H1 (cell line): ENCODE measurements at regions not wholly inside any gene's neighbourhood (a gene's known extent, or its start where the extent isn't known, plus 50 kb on each side); places are given as distances from the start of the nearest gene placed in this dataset.

Experiments
- EP300 ChIP-seq, 2 experiments: IDR thresholded peaks; 1 replicate in 1 of 2; 2 replicates in 1 of 2; pipeline ENCODE4 v1.6.1; 2011 to 2012; ENCODE audit warnings: low read depth in 2 of 2, low read length in 2 of 2, mild to moderate bottlenecking in 2 of 2, borderline replicate concordance in 1 of 2, inconsistent platforms in 1 of 2, moderate library complexity in 1 of 2

DNA sequence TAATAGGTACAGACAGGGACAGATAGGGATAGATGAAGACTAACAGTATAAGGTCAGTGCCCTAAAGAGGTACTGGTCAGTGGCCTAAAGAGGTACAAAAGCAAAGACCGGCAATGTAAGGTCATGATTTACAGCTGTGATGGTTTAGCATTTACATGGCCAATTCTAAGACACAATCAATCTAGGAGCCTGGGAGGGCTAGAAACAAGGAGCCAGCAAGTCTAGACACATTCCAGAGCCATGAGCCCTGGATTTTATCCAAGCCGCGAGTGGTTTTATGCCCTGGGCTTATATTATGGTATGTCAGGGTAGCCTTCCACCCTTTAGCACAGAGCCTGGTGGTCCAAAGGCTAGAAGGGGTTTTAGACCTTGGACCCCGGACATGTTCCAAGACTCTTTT is 124.2 kb downstream of the CBLN2 start (continued):
- no peak for TF ChIP-seq EP300 (IDR thresholded peaks at IDR 0.05; ENCODE audit: borderline replicate concordance in 1 of 2, low read depth in 2 of 2, low read length in 2 of 2)
- TF ChIP-seq, all 59 proteins: peak for 0
